IPS-15b (cell line): ENCODE measurements at regions not wholly inside any gene's neighbourhood (a gene's known extent, or its start where the extent isn't known, plus 50 kb on each side); places are given as distances from the start of the nearest gene placed in this dataset.

ENCODE experiments used
- H3K27me3 ChIP-seq: one replicate; pipeline ENCODE4 v1.6.1; 2013; ENCODE audit warnings: low read length; ENCODE audit not compliant: control insufficient read depth, insufficient read depth
- H3K36me3 ChIP-seq: one replicate; pipeline ENCODE4 v1.6.1; 2013; ENCODE audit warnings: low read length; ENCODE audit not compliant: control insufficient read depth, insufficient read depth
- H3K4me1 ChIP-seq: one replicate; pipeline ENCODE4 v1.6.1; 2013; ENCODE audit warnings: mild to moderate bottlenecking, low read length; ENCODE audit not compliant: control insufficient read depth, insufficient read depth
- H3K4me3 ChIP-seq: one replicate; pipeline ENCODE4 v1.5.1; 2013; ENCODE audit warnings: low read depth, low read length
- H3K9ac ChIP-seq: one replicate; pipeline ENCODE4 v1.6.1; 2013; ENCODE audit warnings: low read depth, mild to moderate bottlenecking, low read length
- H3K9me3 ChIP-seq: one replicate; pipeline ENCODE4 v1.6.1; 2013; ENCODE audit warnings: mild to moderate bottlenecking, low read length; ENCODE audit not compliant: control insufficient read depth, insufficient read depth

DNA sequence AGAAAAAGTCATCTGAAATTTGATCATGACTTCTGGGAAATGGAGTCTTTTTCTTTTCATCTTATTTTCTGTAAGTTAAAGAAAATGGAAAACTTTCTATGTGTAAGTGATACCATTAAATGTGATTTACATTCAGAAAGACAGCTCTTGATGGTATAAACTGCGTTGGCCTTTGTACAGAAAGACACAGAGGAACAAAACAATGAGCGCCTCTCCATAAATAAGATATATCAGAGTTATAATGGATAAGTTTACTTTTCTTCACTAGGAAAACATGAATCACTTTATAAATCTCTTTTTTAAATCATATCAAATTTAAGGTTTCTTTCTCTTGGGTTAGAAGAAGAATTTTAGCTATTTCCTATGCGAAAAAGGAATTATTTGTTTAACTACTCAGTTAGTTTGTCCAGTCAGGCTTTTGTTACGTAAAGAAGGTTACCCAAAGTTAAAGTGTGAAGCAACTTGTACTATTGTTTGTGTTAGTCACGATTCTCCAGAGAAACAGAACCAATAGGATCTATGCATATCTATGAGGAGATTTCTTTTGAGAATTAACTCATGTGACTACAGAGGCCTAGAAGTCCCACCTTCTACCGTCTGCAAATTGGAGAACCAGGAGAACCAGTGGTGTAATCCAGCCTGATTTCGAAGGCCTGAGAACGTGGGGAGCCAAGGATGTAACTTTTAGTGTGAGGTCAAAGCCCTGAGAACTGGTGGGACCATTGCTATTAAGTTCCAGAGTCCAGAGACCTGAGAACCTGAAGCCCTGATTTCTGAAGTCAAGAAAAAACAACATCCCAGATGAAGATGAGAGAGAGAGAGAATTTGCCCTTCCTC lies 295.4 kb upstream of the KCNJ16 start:
- no peaks in the 10 kb centered on the region for H3K27me3 ChIP-seq
- H3K9me3 ChIP-seq, result no peaks in the 10 kb centered on the region
- H3K36me3 ChIP-seq, result no peaks in the 10 kb centered on the region
- no peaks in the 10 kb centered on the region for H3K4me1 ChIP-seq
- H3K4me3 ChIP-seq, result no peak overlapping the region
- H3K9ac ChIP-seq, result no peak overlapping the region

DNA sequence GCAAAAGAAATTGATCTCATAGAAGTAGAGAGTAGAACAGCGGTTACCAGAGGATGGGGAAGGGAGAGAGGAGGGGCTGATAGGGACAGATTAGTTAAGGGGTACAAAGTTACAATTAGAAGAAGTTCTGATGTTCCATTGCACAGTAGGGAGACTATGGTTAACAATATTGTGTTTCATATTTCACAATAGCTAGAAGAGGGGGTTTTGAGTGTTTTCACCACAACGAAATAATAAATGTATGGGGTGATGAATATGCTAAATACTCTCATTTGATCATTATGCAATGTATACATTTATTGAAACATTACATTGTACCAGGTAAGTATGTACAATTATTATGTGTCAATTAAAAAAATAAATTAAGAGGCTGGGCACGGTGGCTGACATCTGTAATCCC lies 291.2 kb upstream of the KCNJ16 start:
- Histone ChIP-seq H3K27me3 (no peaks in the 10 kb centered on the region), H3K9me3 (no peaks in the 10 kb centered on the region), H3K4me1 (no peaks in the 10 kb centered on the region), H3K9ac (no peak overlapping the region), H3K36me3 (no peaks in the 10 kb centered on the region), H3K4me3 (no peak overlapping the region)

DNA sequence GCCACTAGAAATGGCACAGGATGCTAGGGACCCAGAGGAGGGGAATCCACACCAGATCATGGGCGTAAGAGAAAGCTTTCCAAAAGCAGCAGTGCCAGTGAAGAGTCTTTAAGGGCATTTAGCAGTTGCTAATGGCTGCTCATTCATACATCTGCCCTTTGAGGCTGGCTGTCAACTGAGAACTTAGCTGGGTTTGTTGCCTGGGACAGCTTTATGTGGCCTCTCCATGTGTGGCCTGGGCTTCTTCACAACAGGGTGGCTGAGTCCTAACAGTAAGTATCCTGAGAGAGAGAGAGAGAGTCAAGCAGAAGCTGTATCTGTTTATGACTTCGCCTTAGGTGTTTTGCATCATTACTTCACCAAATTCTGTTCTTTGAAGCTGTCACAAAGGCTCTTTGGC lies 286.1 kb upstream of the KCNJ16 start:
- Histone ChIP-seq H3K36me3 (no peaks in the 10 kb centered on the region), H3K4me3 (no peak overlapping the region), H3K9ac (no peak overlapping the region), H3K9me3 (no peaks in the 10 kb centered on the region), H3K27me3 (no peaks in the 10 kb centered on the region), H3K4me1 (no peaks in the 10 kb centered on the region)

DNA sequence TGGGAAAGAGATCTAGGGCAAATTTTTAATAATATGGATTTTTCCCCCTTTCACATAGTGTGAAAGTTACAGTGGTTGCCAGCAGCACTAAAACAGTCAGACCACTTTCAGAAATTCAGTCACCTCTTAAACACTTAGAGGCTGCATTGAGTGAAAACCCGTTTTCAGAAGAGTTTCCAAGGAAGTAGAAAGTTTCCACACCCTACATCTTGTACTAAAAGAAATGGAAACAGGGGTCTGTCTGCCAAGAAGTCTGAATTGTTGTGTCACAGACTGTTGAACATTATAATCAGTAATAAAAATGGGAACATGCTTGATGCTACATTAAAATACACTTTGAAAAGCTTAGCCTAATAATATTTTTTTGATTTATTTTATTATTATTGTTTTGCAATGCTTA lies 278.9 kb upstream of the KCNJ16 start:
- no peak overlapping the region for H3K9ac ChIP-seq
- H3K9me3 ChIP-seq, result no peaks in the 10 kb centered on the region
- no peaks in the 10 kb centered on the region for H3K27me3 ChIP-seq
- no peaks in the 10 kb centered on the region for H3K36me3 ChIP-seq
- H3K4me1 ChIP-seq, result no peaks in the 10 kb centered on the region
- H3K4me3 ChIP-seq, result no peak overlapping the region

DNA sequence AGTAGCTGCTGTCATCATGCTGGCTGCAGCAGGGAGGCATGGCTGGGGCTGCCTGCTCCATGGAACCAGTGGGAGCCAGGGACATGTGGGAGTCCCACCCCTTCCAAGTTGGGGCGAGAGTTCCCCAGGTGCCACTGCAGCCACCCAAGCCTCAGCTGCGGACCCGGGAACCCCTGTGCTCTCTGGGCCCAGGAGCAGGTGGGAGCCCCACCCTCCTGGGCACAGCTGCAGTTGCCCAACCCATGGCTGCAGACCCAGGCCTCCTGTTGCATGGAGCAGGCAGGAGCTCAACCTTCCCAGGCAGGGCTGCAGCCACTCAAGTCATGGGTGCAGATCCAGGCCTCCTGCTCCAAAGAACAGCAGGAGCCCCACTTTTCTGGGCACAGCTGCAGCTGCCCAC lies 274.2 kb upstream of the KCNJ16 start:
- no peak overlapping the region for H3K9ac ChIP-seq
- H3K9me3 ChIP-seq, result no peaks in the 10 kb centered on the region
- no peak overlapping the region for H3K4me3 ChIP-seq
- H3K27me3 ChIP-seq, result no peaks in the 10 kb centered on the region
- no peaks in the 10 kb centered on the region for H3K4me1 ChIP-seq
- no peaks in the 10 kb centered on the region for H3K36me3 ChIP-seq

DNA sequence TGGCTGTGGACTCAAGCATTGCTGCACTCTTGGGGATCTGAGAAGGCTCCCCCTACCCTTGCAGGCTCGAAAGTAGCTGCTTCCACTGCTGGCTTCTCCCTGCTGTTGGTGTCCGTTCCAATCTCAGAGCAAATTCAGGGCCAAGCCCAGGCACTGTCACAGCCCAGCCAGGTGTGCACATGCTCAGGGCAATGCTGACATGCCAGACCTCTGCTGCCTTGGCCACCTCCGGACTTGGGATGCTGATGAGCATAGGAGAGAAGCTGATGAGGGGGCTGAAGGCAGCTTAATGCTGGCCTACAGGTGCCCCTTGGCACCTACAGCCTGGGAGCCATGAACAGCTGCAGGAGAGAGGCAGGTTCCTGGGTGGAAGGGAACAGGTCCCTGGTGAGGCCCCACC lies 273.7 kb upstream of the KCNJ16 start:
- H3K36me3 ChIP-seq, result no peaks in the 10 kb centered on the region
- no peaks in the 10 kb centered on the region for H3K9me3 ChIP-seq
- no peaks in the 10 kb centered on the region for H3K4me1 ChIP-seq
- H3K9ac ChIP-seq, result no peak overlapping the region
- H3K27me3 ChIP-seq, result no peaks in the 10 kb centered on the region
- H3K4me3 ChIP-seq, result no peak overlapping the region

DNA sequence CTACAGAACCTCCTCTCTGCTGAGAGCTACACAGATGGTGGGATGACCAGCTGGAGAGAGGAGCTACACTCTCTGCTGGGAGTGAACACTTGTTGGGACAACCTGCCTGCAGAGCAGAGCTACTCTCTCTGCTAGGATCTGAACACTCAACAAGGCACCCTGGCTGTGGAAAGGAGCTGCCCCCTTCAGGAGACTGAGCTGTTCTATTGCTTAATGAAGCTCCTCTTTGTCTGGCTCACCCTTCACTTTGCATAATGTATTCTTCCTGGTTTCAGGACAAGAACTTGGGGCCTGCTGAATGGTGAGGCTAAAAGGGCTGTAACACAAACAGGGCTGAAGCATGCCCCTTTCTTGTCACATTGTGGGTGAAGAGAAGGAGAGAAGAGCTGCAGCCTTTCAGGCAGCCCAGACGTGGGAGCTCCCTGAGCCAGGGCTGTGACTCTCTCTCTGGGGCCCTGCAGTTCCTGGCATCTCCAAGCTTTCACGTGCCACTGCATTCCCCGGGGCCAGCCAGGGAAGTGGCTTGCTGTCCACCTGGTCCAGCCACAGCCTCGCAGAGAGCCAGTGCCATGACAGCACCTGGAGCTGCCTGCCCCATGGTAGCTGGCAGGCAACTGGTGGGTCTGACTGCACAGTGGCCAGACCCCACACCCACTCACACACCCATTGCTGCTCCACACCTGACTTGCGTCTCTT lies 272.8 kb upstream of the KCNJ16 start:
- no peaks in the 10 kb centered on the region for H3K36me3 ChIP-seq
- H3K9ac ChIP-seq, result peak overlapping the region; percentile 17
- no peaks in the 10 kb centered on the region for H3K4me1 ChIP-seq
- no peaks in the 10 kb centered on the region for H3K9me3 ChIP-seq
- no peak overlapping the region for H3K4me3 ChIP-seq
- no peaks in the 10 kb centered on the region for H3K27me3 ChIP-seq

DNA sequence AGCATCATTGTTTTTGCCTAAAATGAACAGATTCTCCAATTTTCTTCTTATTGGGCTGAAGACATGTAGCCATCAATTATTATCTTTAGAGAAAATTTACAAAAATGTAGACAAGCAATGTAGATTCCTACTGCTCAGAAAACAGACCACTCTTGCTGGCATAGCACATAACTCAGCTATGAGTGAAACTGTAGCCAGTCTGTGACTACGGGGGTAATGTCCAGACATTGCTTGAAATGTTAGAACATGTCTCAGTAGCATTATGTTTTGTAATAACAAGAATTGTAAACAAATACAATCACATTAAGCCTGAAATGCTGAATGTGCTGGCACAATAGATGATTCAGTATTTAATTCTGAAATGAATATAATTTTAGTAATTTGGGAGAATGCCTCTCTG lies 265.7 kb upstream of the KCNJ16 start:
- Histone ChIP-seq H3K27me3 (no peaks in the 10 kb centered on the region), H3K4me1 (no peaks in the 10 kb centered on the region), H3K9ac (no peak overlapping the region), H3K4me3 (no peak overlapping the region), H3K9me3 (no peaks in the 10 kb centered on the region), H3K36me3 (no peaks in the 10 kb centered on the region)

DNA sequence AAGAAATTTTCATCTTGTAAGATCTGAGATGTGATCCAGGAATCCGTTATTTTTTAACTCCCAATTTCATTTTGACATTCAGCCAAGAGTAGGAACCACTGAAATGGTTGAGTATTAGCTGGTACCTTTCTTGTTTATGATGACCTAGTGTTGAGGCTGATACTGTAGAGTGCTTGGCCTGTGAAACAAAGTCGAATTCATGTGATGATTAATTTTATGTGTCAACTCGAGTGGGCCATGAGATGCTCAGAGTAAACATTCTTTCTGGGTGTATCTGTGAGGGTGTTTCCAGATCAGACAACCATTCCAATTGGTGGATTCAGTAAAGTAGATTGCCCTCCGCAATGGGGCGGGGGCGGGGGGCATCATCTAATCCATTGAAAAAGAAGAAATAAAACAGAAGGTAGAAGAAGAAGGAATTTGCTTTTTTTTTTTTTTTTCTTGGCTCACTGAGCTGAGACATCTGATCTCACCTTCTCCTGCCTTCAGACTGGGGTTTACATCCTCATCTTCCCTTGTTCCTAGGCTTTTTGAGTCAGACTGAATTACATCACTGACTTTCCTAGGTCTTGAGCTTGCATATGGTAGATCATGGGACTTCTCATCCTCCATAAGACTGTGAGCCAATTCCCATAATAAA lies 264.6 kb upstream of the KCNJ16 start:
- H3K4me3 ChIP-seq, result no peak overlapping the region
- no peaks in the 10 kb centered on the region for H3K9me3 ChIP-seq
- no peaks in the 10 kb centered on the region for H3K27me3 ChIP-seq
- no peak overlapping the region for H3K9ac ChIP-seq
- H3K4me1 ChIP-seq, result no peaks in the 10 kb centered on the region
- no peaks in the 10 kb centered on the region for H3K36me3 ChIP-seq

DNA sequence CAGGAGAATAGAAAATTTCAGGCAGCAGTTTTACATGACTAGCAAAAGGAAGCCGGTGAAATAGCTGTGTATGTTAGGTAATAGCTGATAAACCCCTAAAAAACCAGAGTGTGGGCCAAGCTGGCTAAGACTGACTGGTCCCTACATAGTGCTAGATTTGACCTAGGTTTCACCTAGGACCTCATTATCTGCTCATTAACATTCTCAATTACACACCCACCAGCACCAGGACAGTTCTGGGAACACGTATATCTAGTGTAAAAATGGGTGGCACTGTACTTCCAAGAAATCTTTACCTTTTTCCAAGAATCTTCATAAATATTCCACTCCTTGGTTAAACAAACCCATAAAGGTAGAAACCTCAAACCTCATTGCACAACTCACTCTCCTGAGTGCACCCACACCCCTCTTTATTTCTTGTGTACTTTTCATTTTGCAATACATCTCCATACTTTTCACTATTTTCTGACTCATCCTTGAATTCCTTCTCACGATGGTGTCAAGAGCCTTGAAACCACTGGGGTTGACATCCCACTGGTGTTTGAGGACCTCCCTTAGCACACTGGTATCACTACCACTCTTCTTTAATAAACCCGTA lies 262.7 kb upstream of the KCNJ16 start:
- Histone ChIP-seq H3K4me3 (no peak overlapping the region), H3K4me1 (no peaks in the 10 kb centered on the region), H3K36me3 (no peaks in the 10 kb centered on the region), H3K27me3 (no peaks in the 10 kb centered on the region), H3K9ac (no peak overlapping the region), H3K9me3 (no peaks in the 10 kb centered on the region)

DNA sequence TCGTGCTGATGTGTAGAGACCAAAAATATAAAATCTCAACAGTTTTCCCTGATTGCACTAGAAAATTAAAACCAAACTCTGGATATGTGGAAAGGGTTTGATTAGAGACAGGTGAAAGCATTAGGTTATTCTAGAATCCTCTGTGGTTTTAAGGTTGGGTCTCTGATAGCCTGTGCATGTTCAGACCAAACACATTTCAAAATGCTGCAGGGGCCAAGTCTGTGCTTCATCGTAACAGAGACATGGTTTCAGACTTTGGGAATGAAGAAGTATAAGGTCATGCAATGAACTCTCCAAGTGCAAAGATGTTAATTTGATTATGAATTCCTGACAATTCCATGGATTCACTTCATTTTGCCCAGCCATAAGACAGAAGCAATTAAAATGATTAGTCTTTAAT lies 261.0 kb upstream of the KCNJ16 start:
- Histone ChIP-seq H3K4me1 (no peaks in the 10 kb centered on the region), H3K4me3 (no peak overlapping the region), H3K9me3 (no peaks in the 10 kb centered on the region), H3K9ac (no peak overlapping the region), H3K27me3 (no peaks in the 10 kb centered on the region), H3K36me3 (no peaks in the 10 kb centered on the region)
